ENCODE measurements at regions not wholly inside any gene's neighbourhood (a gene's known extent, or its start where the extent isn't known, plus 50 kb on each side); places are given as distances from the start of the nearest gene placed in this dataset.

DNA sequence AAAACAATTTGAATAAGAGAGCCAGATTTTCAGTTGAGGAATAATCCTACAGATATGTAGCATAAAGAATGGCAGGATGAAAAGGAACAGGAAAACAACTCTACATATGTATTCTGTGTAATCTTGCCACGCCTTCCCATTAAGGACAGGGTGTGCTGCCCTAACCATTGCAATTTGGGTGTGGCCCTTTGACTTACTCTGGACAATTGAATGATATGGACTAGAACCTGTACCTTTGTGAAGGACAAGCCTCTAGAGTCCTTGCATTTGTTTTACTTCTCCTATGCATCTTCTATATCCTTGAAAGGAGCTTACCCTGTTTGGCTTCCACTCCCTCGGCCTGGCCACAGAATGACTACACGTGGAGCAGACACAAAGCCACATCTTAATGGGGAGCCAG lies 1261.6 kb upstream of the GBE1 start:
- no peaks in the 10 kb centered on the region for H3K9me3 ChIP-seq

DNA sequence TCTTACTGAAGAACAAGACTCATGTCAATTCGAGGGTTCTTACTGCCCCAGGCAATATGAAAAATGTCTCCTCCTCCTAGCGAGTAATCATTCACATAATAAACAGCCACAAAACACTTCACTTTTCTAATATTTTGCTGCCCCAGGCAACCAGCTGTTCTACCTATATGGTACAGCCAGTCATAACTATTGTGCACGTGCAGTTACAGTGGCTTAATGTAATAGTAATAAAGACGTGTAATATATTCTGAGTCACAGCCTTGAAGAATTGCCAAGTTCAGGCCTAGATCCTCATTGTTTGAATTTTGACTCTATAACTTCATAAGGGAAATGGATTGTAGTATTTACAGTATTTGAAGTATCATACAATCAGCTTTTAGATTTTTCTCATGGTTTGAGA lies 1250.0 kb upstream of the GBE1 start:
- H3K36me3 ChIP-seq, result no peaks in the 10 kb centered on the region
- H3K9me3 ChIP-seq, result no peaks in the 10 kb centered on the region
- ATAC-seq (ENCODE audit: insufficient number of reproducible peaks, low FRiP score, low read depth) (no peak), DNase-seq (ENCODE audit: low spot score) (no peak)
- peaks cover 3% of the 10 kb centered on the region for H3K27me3 ChIP-seq (replicated peaks; ENCODE audit: insufficient read depth)
- TF ChIP-seq, protein P1, sequence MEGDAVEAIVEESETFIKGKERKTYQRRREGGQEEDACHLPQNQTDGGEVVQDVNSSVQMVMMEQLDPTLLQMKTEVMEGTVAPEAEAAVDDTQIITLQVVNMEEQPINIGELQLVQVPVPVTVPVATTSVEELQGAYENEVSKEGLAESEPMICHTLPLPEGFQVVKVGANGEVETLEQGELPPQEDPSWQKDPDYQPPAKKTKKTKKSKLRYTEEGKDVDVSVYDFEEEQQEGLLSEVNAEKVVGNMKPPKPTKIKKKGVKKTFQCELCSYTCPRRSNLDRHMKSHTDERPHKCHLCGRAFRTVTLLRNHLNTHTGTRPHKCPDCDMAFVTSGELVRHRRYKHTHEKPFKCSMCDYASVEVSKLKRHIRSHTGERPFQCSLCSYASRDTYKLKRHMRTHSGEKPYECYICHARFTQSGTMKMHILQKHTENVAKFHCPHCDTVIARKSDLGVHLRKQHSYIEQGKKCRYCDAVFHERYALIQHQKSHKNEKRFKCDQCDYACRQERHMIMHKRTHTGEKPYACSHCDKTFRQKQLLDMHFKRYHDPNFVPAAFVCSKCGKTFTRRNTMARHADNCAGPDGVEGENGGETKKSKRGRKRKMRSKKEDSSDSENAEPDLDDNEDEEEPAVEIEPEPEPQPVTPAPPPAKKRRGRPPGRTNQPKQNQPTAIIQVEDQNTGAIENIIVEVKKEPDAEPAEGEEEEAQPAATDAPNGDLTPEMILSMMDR (IDR thresholded peaks at IDR 0.05), result no peak
- H3K4me3 ChIP-seq, result no peak overlapping the region
- no peak overlapping the region for H3K27ac ChIP-seq
- H3K4me1 ChIP-seq (ENCODE audit: control insufficient read depth in 1 of 2, low read depth in 2 of 2), result no peaks in the 10 kb centered on the region

More for the DNA sequence above, 1261.6 kb upstream of the GBE1 start:
- Histone ChIP-seq H3K27me3 (replicated peaks; ENCODE audit: insufficient read depth) (no peaks in the 10 kb centered on the region), H3K36me3 (no peaks in the 10 kb centered on the region), H3K4me1 (ENCODE audit: control insufficient read depth in 1 of 2, low read depth in 2 of 2) (no peaks in the 10 kb centered on the region), H3K4me3 (no peak overlapping the region), H3K27ac (no peak overlapping the region)
- TF ChIP-seq, protein P1 (IDR thresholded peaks at IDR 0.05), result no peak
- DNase-seq (ENCODE audit: low spot score) (no peak), ATAC-seq (ENCODE audit: insufficient number of reproducible peaks, low FRiP score, low read depth) (no peak)

DNA sequence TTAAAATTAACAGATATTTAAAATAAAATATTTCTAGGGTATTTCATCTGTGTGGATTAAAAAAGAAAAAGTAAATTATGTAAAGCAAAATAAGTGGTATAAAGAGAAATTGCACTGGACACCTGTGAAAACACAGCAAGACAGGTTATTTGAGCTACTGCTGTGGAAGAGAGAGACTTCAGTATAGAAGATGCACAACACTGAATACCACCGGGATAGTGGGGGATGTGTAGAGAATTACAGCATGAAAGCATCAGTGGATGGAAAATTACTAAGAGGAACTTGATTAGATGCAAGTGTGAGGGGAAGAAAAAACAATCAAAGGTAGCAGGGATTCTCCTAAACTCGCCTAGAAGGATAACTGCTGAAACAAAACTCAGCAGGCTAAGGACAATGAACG lies 1242.5 kb upstream of the GBE1 start:
- DNase-seq (ENCODE audit: low spot score) (no peak), ATAC-seq (ENCODE audit: insufficient number of reproducible peaks, low FRiP score, low read depth) (no peak)
- H3K4me3 ChIP-seq, result no peak overlapping the region
- H3K9me3 ChIP-seq, result no peaks in the 10 kb centered on the region
- H3K27ac ChIP-seq, result no peak overlapping the region
- TF ChIP-seq, protein P1 (IDR thresholded peaks at IDR 0.05), result no peak
- no peaks in the 10 kb centered on the region for H3K27me3 ChIP-seq (replicated peaks; ENCODE audit: insufficient read depth)
- no peaks in the 10 kb centered on the region for H3K36me3 ChIP-seq
- no peaks in the 10 kb centered on the region for H3K4me1 ChIP-seq (ENCODE audit: control insufficient read depth in 1 of 2, low read depth in 2 of 2)

DNA sequence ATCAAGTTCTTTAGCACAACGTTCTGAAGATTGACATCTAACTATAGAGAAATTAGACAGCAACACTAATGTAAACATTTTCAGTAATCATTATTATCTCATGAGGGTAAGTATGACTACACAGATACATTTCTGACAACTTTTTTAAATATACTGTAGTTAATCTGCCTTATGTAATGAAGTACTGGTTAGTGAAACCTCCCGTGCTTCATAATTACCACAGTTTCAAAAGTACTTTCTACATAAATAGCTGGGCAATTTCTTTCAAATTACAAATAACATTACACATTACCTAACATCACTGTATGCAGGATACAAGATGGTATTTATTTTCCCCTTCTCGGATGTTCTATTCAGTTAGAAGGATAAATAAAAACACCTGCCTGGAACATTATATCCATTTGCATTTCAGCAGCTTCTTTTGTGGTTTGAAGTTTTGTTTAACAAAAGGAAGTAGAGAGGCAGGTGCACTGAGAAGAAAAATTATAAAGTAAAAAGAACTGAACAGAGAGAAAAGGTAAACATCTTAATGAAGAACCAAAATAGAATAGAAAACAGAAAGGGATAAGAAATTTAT lies 1241.5 kb upstream of the GBE1 start:
- DNase-seq (ENCODE audit: low spot score) (no peak), ATAC-seq (ENCODE audit: insufficient number of reproducible peaks, low FRiP score, low read depth) (no peak)
- TF ChIP-seq, protein P1 (IDR thresholded peaks at IDR 0.05), result no peak

DNA sequence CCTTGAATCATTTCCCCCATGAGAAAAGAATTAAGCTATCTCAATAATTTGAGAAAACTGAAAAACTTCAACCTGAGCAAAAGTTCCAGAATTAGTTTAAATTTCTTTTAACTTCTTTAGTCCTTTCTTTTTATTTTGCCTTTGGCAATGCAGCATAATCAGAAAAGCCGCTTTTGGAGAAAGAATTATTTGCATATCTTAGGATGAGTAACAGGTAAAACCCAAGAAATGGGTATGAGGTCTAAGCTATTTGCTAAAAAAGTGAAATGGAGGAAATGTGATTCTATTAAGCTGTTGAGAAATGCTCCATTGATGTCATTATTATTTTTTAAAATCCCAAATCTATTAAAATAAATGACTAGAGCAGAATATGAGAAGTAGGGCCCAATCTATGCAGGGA lies 1238.3 kb upstream of the GBE1 start:
- ATAC-seq (ENCODE audit: insufficient number of reproducible peaks, low FRiP score, low read depth) (no peak), DNase-seq (ENCODE audit: low spot score) (no peak)
- Histone ChIP-seq H3K4me1 (ENCODE audit: control insufficient read depth in 1 of 2, low read depth in 2 of 2) (no peaks in the 10 kb centered on the region), H3K9me3 (no peaks in the 10 kb centered on the region), H3K27ac (no peak overlapping the region), H3K27me3 (replicated peaks; ENCODE audit: insufficient read depth) (no peaks in the 10 kb centered on the region), H3K4me3 (no peak overlapping the region), H3K36me3 (no peaks in the 10 kb centered on the region)
- TF ChIP-seq, protein P1 (IDR thresholded peaks at IDR 0.05), result no peak

More for the DNA sequence above, 1241.5 kb upstream of the GBE1 start:
- Histone ChIP-seq H3K9me3 (no peaks in the 10 kb centered on the region), H3K4me1 (ENCODE audit: control insufficient read depth in 1 of 2, low read depth in 2 of 2) (no peaks in the 10 kb centered on the region), H3K4me3 (no peak overlapping the region), H3K27ac (no peak overlapping the region), H3K27me3 (replicated peaks; ENCODE audit: insufficient read depth) (no peaks in the 10 kb centered on the region), H3K36me3 (no peaks in the 10 kb centered on the region)

All from thoracic aorta (tissue), 2 donors.